ENCODE measurements at regions not wholly inside any gene's neighbourhood (a gene's known extent, or its start where the extent isn't known, plus 50 kb on each side); places are given as distances from the start of the nearest gene placed in this dataset.
"Not testable (repeated sequence)": the region's sequence is repeated elsewhere in the genome, so short reads cannot be mapped to it uniquely, and the experiment has no call there.

DNA sequence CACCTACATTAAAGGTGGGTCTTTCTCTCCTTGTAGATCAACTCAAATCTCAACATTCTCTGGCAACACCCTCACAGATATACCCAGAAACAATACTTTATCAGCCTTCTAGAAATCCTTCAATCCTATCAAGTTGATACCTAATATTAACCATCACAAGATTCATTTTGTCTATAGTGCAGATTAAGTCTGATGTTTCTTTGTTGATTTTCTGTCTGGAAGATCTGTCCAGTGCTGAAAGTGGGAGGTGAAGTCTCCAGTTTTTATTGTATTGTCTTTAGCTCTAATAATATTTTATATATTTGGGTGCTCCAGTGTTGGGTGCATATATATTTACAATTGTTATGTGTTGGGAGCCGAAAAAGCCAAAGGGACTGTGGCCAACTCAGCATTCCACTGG is 493.9 kb upstream of the ADGRB3 start:
- Histone ChIP-seq H3K36me3 (no peaks in the 10 kb centered on the region), H3K4me3 (ENCODE audit: low read depth, low read length) (no peak overlapping the region), H3K9me3 (ENCODE audit: severe bottlenecking) (no peaks in the 10 kb centered on the region), H3K27me3 (ENCODE audit: insufficient read depth, low read depth, severe bottlenecking) (no peaks in the 10 kb centered on the region), H3K27ac (no peak overlapping the region)
- TF ChIP-seq, protein P1, sequence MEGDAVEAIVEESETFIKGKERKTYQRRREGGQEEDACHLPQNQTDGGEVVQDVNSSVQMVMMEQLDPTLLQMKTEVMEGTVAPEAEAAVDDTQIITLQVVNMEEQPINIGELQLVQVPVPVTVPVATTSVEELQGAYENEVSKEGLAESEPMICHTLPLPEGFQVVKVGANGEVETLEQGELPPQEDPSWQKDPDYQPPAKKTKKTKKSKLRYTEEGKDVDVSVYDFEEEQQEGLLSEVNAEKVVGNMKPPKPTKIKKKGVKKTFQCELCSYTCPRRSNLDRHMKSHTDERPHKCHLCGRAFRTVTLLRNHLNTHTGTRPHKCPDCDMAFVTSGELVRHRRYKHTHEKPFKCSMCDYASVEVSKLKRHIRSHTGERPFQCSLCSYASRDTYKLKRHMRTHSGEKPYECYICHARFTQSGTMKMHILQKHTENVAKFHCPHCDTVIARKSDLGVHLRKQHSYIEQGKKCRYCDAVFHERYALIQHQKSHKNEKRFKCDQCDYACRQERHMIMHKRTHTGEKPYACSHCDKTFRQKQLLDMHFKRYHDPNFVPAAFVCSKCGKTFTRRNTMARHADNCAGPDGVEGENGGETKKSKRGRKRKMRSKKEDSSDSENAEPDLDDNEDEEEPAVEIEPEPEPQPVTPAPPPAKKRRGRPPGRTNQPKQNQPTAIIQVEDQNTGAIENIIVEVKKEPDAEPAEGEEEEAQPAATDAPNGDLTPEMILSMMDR (IDR thresholded peaks at IDR 0.05; ENCODE audit: low read depth, low read length), result no peak
- no peak for DNase-seq

DNA sequence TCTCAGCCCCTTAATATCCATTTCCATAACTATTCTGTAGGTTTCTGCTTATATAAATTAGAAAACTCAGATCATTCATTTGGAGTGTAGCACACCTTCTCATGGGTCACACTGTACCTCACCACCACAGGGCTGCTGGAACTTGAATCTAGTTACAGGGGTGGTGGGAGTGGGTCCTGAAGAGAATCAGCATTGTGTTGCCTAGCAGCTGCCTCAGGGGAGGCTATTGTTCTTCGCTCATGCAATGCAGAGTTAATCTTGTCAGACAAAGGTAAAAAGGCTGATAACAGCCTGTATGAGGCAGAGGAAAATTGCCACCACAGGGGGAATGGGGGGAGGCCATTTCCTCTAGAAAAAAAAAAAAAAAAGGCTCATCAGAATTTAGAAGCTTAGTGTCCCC is 496.0 kb upstream of the ADGRB3 start:
- DNase-seq, result no peak
- Histone ChIP-seq H3K36me3 (no peaks in the 10 kb centered on the region), H3K27me3 (ENCODE audit: insufficient read depth, low read depth, severe bottlenecking) (no peaks in the 10 kb centered on the region), H3K27ac (no peak overlapping the region), H3K9me3 (ENCODE audit: severe bottlenecking) (no peaks in the 10 kb centered on the region), H3K4me3 (ENCODE audit: low read depth, low read length) (no peak overlapping the region)
- TF ChIP-seq, protein P1 (IDR thresholded peaks at IDR 0.05; ENCODE audit: low read depth, low read length), result no peak

DNA sequence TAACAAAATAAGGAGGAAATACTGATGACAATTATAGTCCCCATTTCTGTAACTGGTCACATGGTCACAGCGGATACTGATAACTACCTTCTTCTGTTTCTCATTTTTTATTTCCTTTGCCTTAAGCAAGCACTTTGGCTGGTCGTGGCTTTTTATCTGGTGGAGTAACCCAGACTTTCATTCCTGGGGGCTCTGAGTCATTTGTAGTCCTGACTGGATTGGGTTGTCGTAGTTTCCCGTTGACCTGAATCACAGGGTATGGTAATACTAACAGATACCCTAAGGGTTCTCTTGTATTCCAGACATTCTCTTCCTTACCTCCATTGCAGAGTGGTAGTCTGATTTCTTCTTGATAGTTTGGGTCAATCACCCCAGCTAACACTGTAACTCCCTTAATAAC is 500.3 kb upstream of the ADGRB3 start:
- Histone ChIP-seq H3K27me3 (ENCODE audit: insufficient read depth, low read depth, severe bottlenecking) (no peaks in the 10 kb centered on the region), H3K9me3 (ENCODE audit: severe bottlenecking) (no peaks in the 10 kb centered on the region), H3K4me3 (ENCODE audit: low read depth, low read length) (no peak overlapping the region), H3K27ac (no peak overlapping the region), H3K36me3 (no peaks in the 10 kb centered on the region)
- no peak for DNase-seq
- TF ChIP-seq, protein P1 (IDR thresholded peaks at IDR 0.05; ENCODE audit: low read depth, low read length), result no peak

DNA sequence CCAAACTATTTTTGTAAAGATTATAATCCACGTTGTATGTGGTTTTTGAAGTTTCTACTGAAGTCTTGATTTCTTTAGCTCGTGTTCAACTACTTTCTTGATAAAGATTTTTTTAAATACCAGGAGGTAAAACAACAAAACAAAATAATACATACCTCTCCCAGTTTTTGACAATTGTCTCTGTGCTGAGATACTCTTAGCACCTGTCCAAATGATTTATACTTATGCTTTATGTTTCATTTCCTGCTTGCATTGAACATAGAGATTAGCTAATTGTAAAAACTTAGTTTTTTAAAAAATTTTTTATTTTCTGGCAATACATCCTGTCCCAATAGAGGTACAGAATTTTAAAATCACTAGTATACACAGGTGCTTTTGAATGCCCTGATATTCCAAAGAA is 506.9 kb upstream of the ADGRB3 start:
- no peaks in the 10 kb centered on the region for H3K36me3 ChIP-seq
- no peak overlapping the region for H3K27ac ChIP-seq
- TF ChIP-seq, protein P1 (IDR thresholded peaks at IDR 0.05; ENCODE audit: low read depth, low read length), result no peak
- no peaks in the 10 kb centered on the region for H3K27me3 ChIP-seq (ENCODE audit: insufficient read depth, low read depth, severe bottlenecking)
- peaks cover under 1% of the 10 kb centered on the region for H3K9me3 ChIP-seq (ENCODE audit: severe bottlenecking)
- no peak for DNase-seq
- no peak overlapping the region for H3K4me3 ChIP-seq (ENCODE audit: low read depth, low read length)

DNA sequence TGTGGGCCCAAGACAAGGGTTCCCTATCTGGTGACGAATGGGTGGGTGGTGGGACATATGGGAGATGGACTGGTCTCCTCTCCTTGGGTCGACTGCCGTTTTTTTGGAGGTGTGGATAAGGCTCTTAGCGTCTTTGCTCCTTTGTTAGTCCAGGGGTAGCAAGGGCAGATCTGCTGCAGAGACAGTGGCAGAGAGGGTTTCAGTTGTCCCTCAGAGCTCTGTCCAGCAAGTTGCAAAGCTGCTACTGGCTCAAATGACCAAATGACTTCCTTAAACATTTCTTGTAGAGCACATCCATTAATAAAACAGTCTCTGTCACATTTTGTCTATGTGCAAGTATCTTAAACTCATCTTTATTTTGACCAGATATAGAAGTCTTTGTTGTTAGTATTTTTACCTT is 508.0 kb upstream of the ADGRB3 start:
- Histone ChIP-seq H3K9me3 (ENCODE audit: severe bottlenecking) (peaks cover 9% of the 10 kb centered on the region), H3K4me3 (ENCODE audit: low read depth, low read length) (no peak overlapping the region), H3K27me3 (ENCODE audit: insufficient read depth, low read depth, severe bottlenecking) (no peaks in the 10 kb centered on the region), H3K27ac (no peak overlapping the region), H3K36me3 (no peaks in the 10 kb centered on the region)
- TF ChIP-seq, protein P1 (IDR thresholded peaks at IDR 0.05; ENCODE audit: low read depth, low read length), result no peak
- no peak for DNase-seq

DNA sequence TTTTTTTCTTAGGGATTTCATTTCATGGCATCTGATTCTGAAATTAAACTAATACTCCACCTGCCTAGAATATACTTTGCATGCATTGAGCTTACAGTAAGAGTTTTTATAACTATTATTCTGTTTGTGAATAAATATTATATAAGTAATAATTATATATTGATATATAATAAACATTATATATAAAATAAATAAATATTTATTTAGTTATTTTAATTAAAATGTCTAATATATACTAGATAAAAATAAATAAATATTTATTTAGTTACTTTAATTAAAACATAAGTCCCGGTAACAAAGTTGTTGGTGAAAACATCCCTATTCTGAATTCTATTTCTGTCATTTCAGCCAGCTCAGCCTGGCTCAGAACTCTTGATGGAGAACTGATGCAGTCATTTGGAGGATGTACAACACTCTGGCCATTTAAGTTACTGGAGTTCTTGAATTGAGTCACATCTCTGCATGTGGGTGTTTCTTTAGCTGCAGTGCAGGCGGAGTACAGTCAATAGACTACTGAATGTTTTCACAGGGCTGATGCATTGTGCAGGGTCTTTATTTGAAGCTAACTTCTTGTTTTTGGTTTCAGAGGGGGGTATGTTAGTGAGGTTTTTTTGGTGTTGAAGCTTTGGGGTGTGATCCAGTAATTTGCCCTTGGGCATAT is 508.9 kb upstream of the ADGRB3 start:
- Histone ChIP-seq H3K27me3 (ENCODE audit: insufficient read depth, low read depth, severe bottlenecking) (no peaks in the 10 kb centered on the region), H3K4me3 (ENCODE audit: low read depth, low read length) (no peak overlapping the region), H3K27ac (no peak overlapping the region), H3K9me3 (ENCODE audit: severe bottlenecking) (peaks cover 15% of the 10 kb centered on the region), H3K36me3 (no peaks in the 10 kb centered on the region)
- TF ChIP-seq, protein P1 (IDR thresholded peaks at IDR 0.05; ENCODE audit: low read depth, low read length), result no peak
- no peak for DNase-seq

DNA sequence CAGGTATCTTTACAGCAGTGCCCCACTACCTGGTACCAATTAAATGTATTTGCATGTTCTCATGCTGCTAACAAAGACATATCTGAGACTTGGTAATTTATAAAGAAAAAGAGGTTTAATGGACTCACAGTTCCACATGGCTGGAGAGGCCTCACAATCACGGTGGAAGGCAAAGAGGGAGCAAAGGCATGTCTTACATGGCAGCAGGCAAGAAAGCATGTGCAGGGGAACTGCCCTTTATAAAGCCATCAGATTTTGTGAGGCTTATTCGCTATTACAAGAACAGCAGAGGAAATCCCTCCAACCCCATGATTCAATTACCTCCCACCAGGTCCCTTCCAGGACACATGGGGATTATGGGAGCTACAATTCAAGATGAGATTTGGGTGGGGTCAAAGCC is 512.1 kb upstream of the ADGRB3 start:
- H3K9me3 ChIP-seq (ENCODE audit: severe bottlenecking), result peaks cover 15% of the 10 kb centered on the region
- DNase-seq; H3K36me3 ChIP-seq; H3K27me3 ChIP-seq (ENCODE audit: insufficient read depth, low read depth, severe bottlenecking); H3K4me3 ChIP-seq (ENCODE audit: low read depth, low read length); H3K27ac ChIP-seq: not testable (repeated sequence)
